BJ (cell line): ENCODE measurements at regions not wholly inside any gene's neighbourhood (a gene's known extent, or its start where the extent isn't known, plus 50 kb on each side); places are given as distances from the start of the nearest gene placed in this dataset.

Source experiments
- CTCF ChIA-PET: fragments of 350-600 bp; formaldehyde crosslinking; extraction: SDS; loops from one replicate; lab custom pipeline; 2021; ENCODE audit warnings: antibody characterized with exemption, inconsistent platforms; lab: Yijun Ruan, JAX
- POLR2A ChIA-PET: fragments of 300-600 bp; sonication (Branson Sonifier 250); formaldehyde crosslinking; extraction: SDS; loops from one replicate; lab custom pipeline; 2021; ENCODE audit warnings: antibody characterized with exemption; lab: Charles Lee
- DNase-seq: peaks from one replicate; pipeline ENCODE4 v3.0.0-alpha.2; 2011; ENCODE audit warnings: low read depth
- H3K27me3 ChIP-seq: 2 replicates; pipeline ENCODE4 v1.6.0; 2011; ENCODE audit warnings: low read length; ENCODE audit not compliant: control insufficient read depth, insufficient read depth
- H3K36me3 ChIP-seq: 2 replicates; pipeline ENCODE4 v1.5.1; 2011; ENCODE audit warnings: low read length; ENCODE audit not compliant: control insufficient read depth, insufficient read depth
- H3K4me3 ChIP-seq: 2 replicates; pipeline ENCODE4 v1.5.1; 2011; ENCODE audit warnings: low read depth, mild to moderate bottlenecking, control low read depth, low read length
- CTCF ChIP-seq: IDR thresholded peaks from 2 replicates; pipeline ENCODE4 v1.5.1; 2011; ENCODE audit warnings: low read depth, mild to moderate bottlenecking, control low read depth, inconsistent platforms, low read length, moderate library complexity; ENCODE audit not compliant: insufficient read depth

- TF ChIP-seq CTCF = no peak
- no peaks in the 10 kb centered on the region for H3K27me3 ChIP-seq
- no peak overlapping the region for H3K4me3 ChIP-seq
- H3K36me3 ChIP-seq = no peaks in the 10 kb centered on the region
- POLR2A ChIA-PET = no interaction called here
- DNase-seq = no peak
- CTCF ChIA-PET = no interaction called here
Measured at GRCh38 chr2:239579081-239579480, 178.3 kb upstream of the HDAC4 start.

DNA sequence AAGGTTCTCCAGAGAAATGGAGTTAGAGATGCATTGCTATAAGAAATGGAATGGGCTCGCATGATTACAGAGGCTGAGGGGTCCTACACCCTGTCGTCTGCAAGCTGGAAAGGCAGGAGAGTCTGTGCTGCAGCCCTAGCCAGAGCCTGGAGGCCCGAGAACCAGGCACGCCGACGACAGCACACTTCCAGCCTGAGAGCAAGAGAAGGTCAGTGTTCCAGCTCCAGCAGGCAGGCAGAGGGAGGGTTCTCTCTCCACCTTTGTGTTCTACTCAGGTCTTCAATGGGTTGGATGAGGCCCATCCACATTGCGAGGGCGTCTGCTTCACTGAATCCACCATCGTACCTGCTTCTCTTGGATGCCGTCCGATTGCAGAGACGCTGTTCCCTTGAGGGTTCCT, 177.6 kb upstream of the HDAC4 start:
- H3K36me3 ChIP-seq = no peaks in the 10 kb centered on the region
- no peak for TF ChIP-seq CTCF
- no peak overlapping the region for H3K4me3 ChIP-seq
- no peaks in the 10 kb centered on the region for H3K27me3 ChIP-seq
- ChIA-PET POLR2A (no interaction called here), CTCF (no interaction called here)
- DNase-seq = no peak

- no peak for DNase-seq
- POLR2A ChIA-PET = no interaction called here
- H3K36me3 ChIP-seq = no peaks in the 10 kb centered on the region
- H3K4me3 ChIP-seq = no peak overlapping the region
- H3K27me3 ChIP-seq = no peaks in the 10 kb centered on the region
- CTCF ChIA-PET = no interaction called here
- TF ChIP-seq CTCF = no peak
Measured at GRCh38 chr2:239577935-239578334, 177.1 kb upstream of the HDAC4 start.

DNA sequence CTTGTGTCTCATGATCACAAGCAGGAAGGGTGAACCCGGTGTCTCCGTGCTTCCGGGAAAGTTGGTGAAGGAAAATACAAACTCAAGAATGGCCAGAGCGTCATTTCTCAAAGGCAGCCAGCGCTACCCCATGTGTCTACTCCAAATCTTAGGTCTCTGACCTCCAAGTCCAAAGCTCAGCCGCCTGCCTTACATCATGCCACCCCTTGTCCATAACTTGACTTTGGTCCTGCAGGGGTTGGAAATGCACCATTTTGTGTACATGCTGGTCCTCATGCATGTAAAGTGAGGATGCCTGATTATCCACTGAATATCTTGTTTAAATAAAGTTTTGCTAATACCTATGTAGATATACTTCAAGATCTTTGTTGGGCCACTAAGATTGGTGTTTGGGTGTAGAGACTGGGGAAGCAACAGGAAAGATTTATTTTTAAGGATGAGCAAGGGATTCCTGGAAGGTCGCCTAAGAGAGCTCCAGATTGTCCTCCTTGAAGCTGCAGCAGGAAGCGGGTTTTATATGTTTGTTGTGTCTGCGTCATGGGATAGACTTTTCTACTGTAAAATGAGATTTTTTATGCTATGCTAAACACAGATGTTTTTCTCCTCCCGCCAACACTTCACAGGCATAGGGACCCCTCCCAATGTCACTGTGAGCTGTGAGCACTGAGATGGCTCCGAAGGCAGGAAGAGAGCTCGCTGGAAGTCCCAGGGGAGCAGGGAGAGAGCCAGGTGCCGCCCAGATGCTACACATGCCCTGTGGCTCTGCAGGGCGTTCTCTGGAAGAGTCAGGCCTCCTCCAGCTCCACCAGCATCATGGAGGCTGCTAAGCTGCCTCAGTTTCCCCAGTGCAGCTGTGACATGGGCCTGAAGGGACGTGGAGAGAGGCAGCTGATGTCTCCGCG, 176.2 kb upstream of the HDAC4 start:
- Histone ChIP-seq H3K4me3 (no peak overlapping the region), H3K27me3 (no peaks in the 10 kb centered on the region), H3K36me3 (no peaks in the 10 kb centered on the region)
- no peak for DNase-seq
- ChIA-PET POLR2A (no interaction called here), CTCF (no interaction called here)
- no peak for TF ChIP-seq CTCF

DNA sequence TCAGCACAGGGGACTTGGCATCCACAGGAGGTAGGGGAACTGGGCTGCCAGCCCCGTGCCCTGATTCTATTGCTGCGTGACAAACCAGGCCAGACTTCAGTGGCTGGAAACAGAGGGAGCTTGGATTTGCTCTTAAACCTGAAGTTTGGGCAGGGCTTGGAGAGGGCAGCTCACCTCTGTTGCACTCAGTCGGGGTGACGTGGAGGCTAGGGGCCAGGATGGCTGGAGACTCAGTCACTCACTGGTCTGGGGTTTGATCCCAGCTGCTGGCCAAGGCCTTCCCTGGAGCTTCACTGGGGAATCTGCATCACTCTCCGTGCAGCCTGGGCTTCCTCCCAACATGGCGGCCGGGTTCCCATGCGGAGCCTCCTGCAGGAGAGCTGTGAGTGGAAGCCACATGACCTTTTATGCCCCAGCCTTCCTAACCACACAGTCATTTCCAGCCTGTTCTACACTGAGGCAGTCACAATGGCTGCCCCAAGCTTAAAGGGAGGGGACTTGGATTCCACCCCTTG, 175.2 kb upstream of the HDAC4 start:
- H3K36me3 ChIP-seq = no peaks in the 10 kb centered on the region
- no peak for TF ChIP-seq CTCF
- POLR2A ChIA-PET = no interaction called here
- no peak overlapping the region for H3K4me3 ChIP-seq
- H3K27me3 ChIP-seq = no peaks in the 10 kb centered on the region
- CTCF ChIA-PET = no interaction called here
- DNase-seq = no peak
